GM10248 (cell line): ENCODE measurements at regions not wholly inside any gene's neighbourhood (a gene's known extent, or its start where the extent isn't known, plus 50 kb on each side); places are given as distances from the start of the nearest gene placed in this dataset.

Experiments
- CTCF ChIA-PET: fragments of 300-600 bp; sonication (Branson Sonifier 250); formaldehyde crosslinking; extraction: SDS; loops from one replicate; lab custom pipeline; 2021; ENCODE audit warnings: antibody characterized with exemption; lab: Yijun Ruan, JAX
- POLR2A ChIA-PET: fragments of 350-650 bp; sonication (Branson Sonifier 250); formaldehyde crosslinking; extraction: SDS; loops from one replicate; lab custom pipeline; 2020; ENCODE audit warnings: antibody characterized with exemption; lab: Yijun Ruan, JAX
- DNase-seq: peaks from one replicate; pipeline ENCODE4 v3.0.0; 2012; ENCODE audit errors: extremely low spot score
- CTCF ChIP-seq: IDR thresholded peaks from 2 replicates; pipeline ENCODE4 v1.5.1; 2012; ENCODE audit warnings: mild to moderate bottlenecking, low read depth; ENCODE audit errors: extremely low read depth, missing control alignments, control extremely low read depth

- no peak for DNase-seq
- no peak for TF ChIP-seq CTCF
- ChIA-PET POLR2A (no interaction called here), CTCF (no interaction called here)
These were observed 1367.5 kb downstream of the BRD1 start for GRCh38 chr22:48459859-48460823.

GRCh38 chr22:48459259-48459658 is 1368.4 kb downstream of the BRD1 start:
- no peak for DNase-seq
- TF ChIP-seq CTCF, result no peak
- CTCF ChIA-PET, result no interaction called here
- POLR2A ChIA-PET, result no interaction called here

- no peak for TF ChIP-seq CTCF
- CTCF ChIA-PET, result no interaction called here
- DNase-seq, result no peak
- POLR2A ChIA-PET, result no interaction called here
These were observed 1371.2 kb downstream of the BRD1 start for GRCh38 chr22:48456449-48456848.

- DNase-seq, result no peak
- POLR2A ChIA-PET, result no interaction called here
- CTCF ChIA-PET, result no interaction called here
- TF ChIP-seq CTCF, result no peak
These were observed 1373.8 kb downstream of the BRD1 start for GRCh38 chr22:48453751-48454485.

- no peak for DNase-seq
- ChIA-PET CTCF (no interaction called here), POLR2A (no interaction called here)
- no peak for TF ChIP-seq CTCF
These were observed 1374.5 kb downstream of the BRD1 start for GRCh38 chr22:48453171-48453570.

- ChIA-PET CTCF (no interaction called here), POLR2A (no interaction called here)
- no peak for DNase-seq
- no peak for TF ChIP-seq CTCF
These were observed 1374.9 kb downstream of the BRD1 start for GRCh38 chr22:48452766-48453165.
